GM23338 (cell line): ENCODE measurements at regions not wholly inside any gene's neighbourhood (a gene's known extent, or its start where the extent isn't known, plus 50 kb on each side); places are given as distances from the start of the nearest gene placed in this dataset.

Source experiments
- ATAC-seq: fragments of 200-7000 bp; cut with Tn5 transposase; 3 replicates; pipeline ENCODE4 v1.9.1; 2020
- DNase-seq: peaks from one replicate; pipeline ENCODE4 v3.0.0-alpha.2; 2015; ENCODE audit warnings: low spot score
- H2AFZ ChIP-seq: fragments of 200-600 bp; sonication (generic); 2 replicates; pipeline ENCODE4 v1.8.0; 2016; ENCODE audit warnings: antibody characterized with exemption, mild to moderate bottlenecking, moderate library complexity
- H3F3A ChIP-seq: fragments of 200-600 bp; sonication (generic); replicated peaks from 2 replicates; pipeline ENCODE4 v1.8.0; 2017; ENCODE audit warnings: antibody characterized with exemption, mixed run types, low read depth
- H3K27ac ChIP-seq: fragments of 200-600 bp; sonication (generic); 2 replicates; pipeline ENCODE4 v1.6.1; 2016; ENCODE audit warnings: low read depth
- H3K27me3 ChIP-seq: fragments of 200-600 bp; sonication (generic); 2 replicates; pipeline ENCODE4 v1.8.0; 2016; ENCODE audit warnings: mild to moderate bottlenecking, mixed run types, moderate library complexity; ENCODE audit not compliant: insufficient read depth
- H3K36me3 ChIP-seq: fragments of 200-600 bp; sonication (generic); 2 replicates; pipeline ENCODE4 v1.8.0; 2016; ENCODE audit warnings: mild to moderate bottlenecking; ENCODE audit not compliant: insufficient read depth
- H3K4me1 ChIP-seq: fragments of 200-600 bp; sonication (generic); 2 replicates; pipeline ENCODE4 v1.8.0; 2016; ENCODE audit warnings: mild to moderate bottlenecking, moderate library complexity; ENCODE audit not compliant: insufficient read depth
- H3K4me2 ChIP-seq: fragments of 200-600 bp; sonication (generic); 2 replicates; pipeline ENCODE4 v1.7.1; 2017; ENCODE audit warnings: mixed run types
- H3K4me3 ChIP-seq: fragments of 200-600 bp; sonication (generic); 2 replicates; pipeline ENCODE4 v1.6.1; 2016; ENCODE audit warnings: mixed run types
- H3K79me2 ChIP-seq: fragments of 200-600 bp; sonication (generic); replicated peaks from 2 replicates; pipeline ENCODE4 v1.8.0; 2017; ENCODE audit warnings: mild to moderate bottlenecking; ENCODE audit not compliant: insufficient read depth
- H3K9me2 ChIP-seq: fragments of 200-600 bp; sonication (generic); 2 replicates; pipeline ENCODE4 v1.8.0; 2017; ENCODE audit not compliant: insufficient read depth
- H4K20me1 ChIP-seq: fragments of 200-600 bp; sonication (generic); replicated peaks from 2 replicates; pipeline ENCODE4 v1.8.0; 2017; ENCODE audit warnings: mild to moderate bottlenecking; ENCODE audit not compliant: insufficient read depth
- H3K27ac Mint-ChIP-seq: 2 replicates; pipeline ENCODE4 v1.8.0; 2020; ENCODE audit warnings: inconsistent platforms, mild to moderate bottlenecking, moderate library complexity, mixed read lengths
- H3K27me3 Mint-ChIP-seq: 3 replicates; pipeline ENCODE4 v1.8.0; 2022; ENCODE audit warnings: low read depth, mild to moderate bottlenecking, moderate library complexity, mixed read lengths, inconsistent platforms; ENCODE audit not compliant: insufficient read depth, poor library complexity
- H3K36me3 Mint-ChIP-seq: 3 replicates; pipeline ENCODE4 v1.8.0; 2021; ENCODE audit warnings: low read depth, mild to moderate bottlenecking, inconsistent platforms, moderate library complexity, mixed read lengths
- H3K4me1 Mint-ChIP-seq: 3 replicates; pipeline ENCODE4 v1.8.0; 2020; ENCODE audit warnings: mild to moderate bottlenecking, inconsistent platforms, mixed read lengths
- H3K4me3 Mint-ChIP-seq: 3 replicates; pipeline ENCODE4 v1.8.0; 2021; ENCODE audit warnings: moderate library complexity, mild to moderate bottlenecking, inconsistent platforms, mixed read lengths
- H3K9me3 Mint-ChIP-seq: 3 replicates; pipeline ENCODE4 v1.8.0; 2020; ENCODE audit warnings: moderate library complexity, mild to moderate bottlenecking, inconsistent platforms, mixed read lengths
- CREB1 ChIP-seq: fragments of 250-450 bp; sonication (Bioruptor Pico); IDR thresholded peaks from 2 replicates; pipeline ENCODE4 v1.5.0; 2020; ENCODE audit warnings: low read depth, mild to moderate bottlenecking, moderate library complexity
- ETS1 ChIP-seq: IDR thresholded peaks from 2 replicates; pipeline ENCODE4 v1.6.1; 2016; ENCODE audit warnings: antibody characterized with exemption
- EZH2 ChIP-seq: fragments of 200-600 bp; sonication (generic); IDR thresholded peaks from one replicate; pipeline ENCODE4 v1.8.0; 2017; ENCODE audit warnings: antibody characterized with exemption, mild to moderate bottlenecking, low read depth; ENCODE audit not compliant: unreplicated experiment
- EZH2phosphoT487 ChIP-seq: fragments of 200-600 bp; sonication (generic); IDR thresholded peaks from one replicate; pipeline ENCODE4 v1.8.1; 2018; ENCODE audit warnings: antibody characterized with exemption; ENCODE audit not compliant: unreplicated experiment
- JUNB ChIP-seq: IDR thresholded peaks from one replicate; pipeline ENCODE4 v1.6.1; 2016; ENCODE audit warnings: antibody characterized with exemption; ENCODE audit not compliant: unreplicated experiment
- NANOG ChIP-seq: IDR thresholded peaks from 2 replicates; pipeline ENCODE4 v1.6.1; 2016; ENCODE audit warnings: antibody characterized with exemption, borderline replicate concordance
- POLR2AphosphoS5 ChIP-seq: IDR thresholded peaks from 2 replicates; pipeline ENCODE4 v1.6.1; 2016; ENCODE audit warnings: antibody characterized with exemption, low read depth
- STAT1 ChIP-seq: IDR thresholded peaks from one replicate; pipeline ENCODE4 v1.6.1; 2016; ENCODE audit warnings: antibody characterized with exemption; ENCODE audit not compliant: unreplicated experiment
- ZNF114 ChIP-seq: fragments of 250-450 bp; sonication (Bioruptor Pico); IDR thresholded peaks from 2 replicates; pipeline ENCODE4 v1.5.0; 2020; ENCODE audit warnings: mild to moderate bottlenecking, moderate library complexity
- ZNF331 ChIP-seq: fragments of 250-450 bp; sonication (Bioruptor Pico); IDR thresholded peaks from 2 replicates; pipeline ENCODE4 v1.5.0; 2020; ENCODE audit warnings: low read depth, mild to moderate bottlenecking, moderate library complexity
- ZNF462 ChIP-seq: fragments of 250-450 bp; sonication (Bioruptor Pico); IDR thresholded peaks from 2 replicates; pipeline ENCODE4 v1.5.0; 2020; ENCODE audit warnings: mild to moderate bottlenecking, moderate library complexity
- TF ChIP-seq, protein P1 (sequence below): IDR thresholded peaks from one replicate; pipeline ENCODE4 v1.6.1; 2018; ENCODE audit warnings: antibody characterized with exemption; ENCODE audit not compliant: unreplicated experiment
- TF ChIP-seq, protein P2 (sequence below), 2 experiments: fragments of 200-600 bp in 1 of 2; sonication (generic) in 1 of 2; conservative IDR thresholded peaks; 2 replicates each; pipeline versions ENCODE4 v1.5.1 to v1.6.1; 2016 to 2017; ENCODE audit warnings: antibody characterized with exemption in 2 of 2, low read depth in 2 of 2, mild to moderate bottlenecking in 2 of 2, moderate library complexity in 1 of 2

DNA sequence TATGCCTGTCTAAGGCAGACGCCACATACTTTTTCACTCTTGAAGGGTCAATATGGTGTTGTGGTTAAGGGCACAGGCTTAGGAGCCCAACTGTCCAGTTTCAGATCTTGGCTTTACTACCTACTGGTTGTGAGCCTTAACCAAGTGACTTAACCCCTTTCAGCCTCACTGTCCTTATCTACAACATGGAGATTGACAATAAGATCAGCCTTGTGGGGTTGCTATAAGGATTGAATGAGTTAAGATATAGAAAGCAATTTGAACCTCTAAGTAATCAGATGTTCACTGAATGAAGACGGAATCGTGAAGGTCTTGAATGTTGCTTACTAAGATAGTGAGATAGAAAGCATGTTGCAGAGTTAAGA, 121.3 kb upstream of the JUN start:
- ATAC-seq: no peak
- peaks cover 8% of the 10 kb centered on the region; the same call in 1 of the 2 replicates for H3K27me3 ChIP-seq
- H3K4me3 ChIP-seq: no peak overlapping the region
- H3K27ac Mint-ChIP-seq: no peak overlapping the region
- DNase-seq: no peak
- H3F3A ChIP-seq: no peaks in the 10 kb centered on the region
- H3K9me3 Mint-ChIP-seq: no peaks in the 10 kb centered on the region
- H3K4me1 Mint-ChIP-seq: peaks cover 12% of the 10 kb centered on the region
- H3K27ac ChIP-seq: no peak overlapping the region
- TF ChIP-seq, protein P1, sequence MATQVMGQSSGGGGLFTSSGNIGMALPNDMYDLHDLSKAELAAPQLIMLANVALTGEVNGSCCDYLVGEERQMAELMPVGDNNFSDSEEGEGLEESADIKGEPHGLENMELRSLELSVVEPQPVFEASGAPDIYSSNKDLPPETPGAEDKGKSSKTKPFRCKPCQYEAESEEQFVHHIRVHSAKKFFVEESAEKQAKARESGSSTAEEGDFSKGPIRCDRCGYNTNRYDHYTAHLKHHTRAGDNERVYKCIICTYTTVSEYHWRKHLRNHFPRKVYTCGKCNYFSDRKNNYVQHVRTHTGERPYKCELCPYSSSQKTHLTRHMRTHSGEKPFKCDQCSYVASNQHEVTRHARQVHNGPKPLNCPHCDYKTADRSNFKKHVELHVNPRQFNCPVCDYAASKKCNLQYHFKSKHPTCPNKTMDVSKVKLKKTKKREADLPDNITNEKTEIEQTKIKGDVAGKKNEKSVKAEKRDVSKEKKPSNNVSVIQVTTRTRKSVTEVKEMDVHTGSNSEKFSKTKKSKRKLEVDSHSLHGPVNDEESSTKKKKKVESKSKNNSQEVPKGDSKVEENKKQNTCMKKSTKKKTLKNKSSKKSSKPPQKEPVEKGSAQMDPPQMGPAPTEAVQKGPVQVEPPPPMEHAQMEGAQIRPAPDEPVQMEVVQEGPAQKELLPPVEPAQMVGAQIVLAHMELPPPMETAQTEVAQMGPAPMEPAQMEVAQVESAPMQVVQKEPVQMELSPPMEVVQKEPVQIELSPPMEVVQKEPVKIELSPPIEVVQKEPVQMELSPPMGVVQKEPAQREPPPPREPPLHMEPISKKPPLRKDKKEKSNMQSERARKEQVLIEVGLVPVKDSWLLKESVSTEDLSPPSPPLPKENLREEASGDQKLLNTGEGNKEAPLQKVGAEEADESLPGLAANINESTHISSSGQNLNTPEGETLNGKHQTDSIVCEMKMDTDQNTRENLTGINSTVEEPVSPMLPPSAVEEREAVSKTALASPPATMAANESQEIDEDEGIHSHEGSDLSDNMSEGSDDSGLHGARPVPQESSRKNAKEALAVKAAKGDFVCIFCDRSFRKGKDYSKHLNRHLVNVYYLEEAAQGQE: no peak
- no peak for TF ChIP-seq ZNF331 (CRISPR knock-in tag)
- no peak for TF ChIP-seq ZNF114 (CRISPR knock-in tag)
- no peak for TF ChIP-seq POLR2AphosphoS5
- TF ChIP-seq EZH2: no peak
- TF ChIP-seq, protein P2, sequence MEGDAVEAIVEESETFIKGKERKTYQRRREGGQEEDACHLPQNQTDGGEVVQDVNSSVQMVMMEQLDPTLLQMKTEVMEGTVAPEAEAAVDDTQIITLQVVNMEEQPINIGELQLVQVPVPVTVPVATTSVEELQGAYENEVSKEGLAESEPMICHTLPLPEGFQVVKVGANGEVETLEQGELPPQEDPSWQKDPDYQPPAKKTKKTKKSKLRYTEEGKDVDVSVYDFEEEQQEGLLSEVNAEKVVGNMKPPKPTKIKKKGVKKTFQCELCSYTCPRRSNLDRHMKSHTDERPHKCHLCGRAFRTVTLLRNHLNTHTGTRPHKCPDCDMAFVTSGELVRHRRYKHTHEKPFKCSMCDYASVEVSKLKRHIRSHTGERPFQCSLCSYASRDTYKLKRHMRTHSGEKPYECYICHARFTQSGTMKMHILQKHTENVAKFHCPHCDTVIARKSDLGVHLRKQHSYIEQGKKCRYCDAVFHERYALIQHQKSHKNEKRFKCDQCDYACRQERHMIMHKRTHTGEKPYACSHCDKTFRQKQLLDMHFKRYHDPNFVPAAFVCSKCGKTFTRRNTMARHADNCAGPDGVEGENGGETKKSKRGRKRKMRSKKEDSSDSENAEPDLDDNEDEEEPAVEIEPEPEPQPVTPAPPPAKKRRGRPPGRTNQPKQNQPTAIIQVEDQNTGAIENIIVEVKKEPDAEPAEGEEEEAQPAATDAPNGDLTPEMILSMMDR (conservative IDR thresholded peaks at IDR 0.05; ENCODE audit: low read depth in 2 of 2): no peak
- no peak for TF ChIP-seq ZNF462 (CRISPR knock-in tag)
- no peak for TF ChIP-seq JUNB
- no peak for TF ChIP-seq NANOG
- no peak for TF ChIP-seq STAT1
- no peak for TF ChIP-seq ETS1
- no peak for TF ChIP-seq EZH2phosphoT487
- no peak for TF ChIP-seq CREB1 (CRISPR knock-in tag)
- 0 out of 2 replicates have a peak overlapping the region, but pooled peaks have one; percentile 32 for H2AFZ ChIP-seq
- H3K4me3 Mint-ChIP-seq: peak overlapping the region; percentile 51; the same call in 1 of the 3 replicates
- peaks cover 3% of the 10 kb centered on the region for H3K27me3 Mint-ChIP-seq
- 0 out of 2 replicates have a peak, but pooled peaks cover 4% of the 10 kb centered on the region for H3K4me1 ChIP-seq
- H3K36me3 Mint-ChIP-seq: no peaks in the 10 kb centered on the region
- H3K4me2 ChIP-seq: no peak overlapping the region
- H4K20me1 ChIP-seq: no peaks in the 10 kb centered on the region
- no peaks in the 10 kb centered on the region for H3K79me2 ChIP-seq
- H3K9me2 ChIP-seq: no peaks in the 10 kb centered on the region
- H3K36me3 ChIP-seq: no peaks in the 10 kb centered on the region
